ENCODE measurements at regions not wholly inside any gene's neighbourhood (a gene's known extent, or its start where the extent isn't known, plus 50 kb on each side); places are given as distances from the start of the nearest gene placed in this dataset.
"Not testable (repeated sequence)": the region's sequence is repeated elsewhere in the genome, so short reads cannot be mapped to it uniquely, and the experiment has no call there.

- FAIRE-seq = no peak
Measured at GRCh38 chr1:114260805-114261484, 107.3 kb upstream of the SYT6 start.

- no peak for FAIRE-seq
Measured at GRCh38 chr1:114259511-114260160, 106.0 kb upstream of the SYT6 start.

- FAIRE-seq = no peak
Measured at GRCh38 chr1:114258633-114259032, 105.0 kb upstream of the SYT6 start.

- no peak for FAIRE-seq
Measured at GRCh38 chr1:114258074-114258473, 104.4 kb upstream of the SYT6 start.

GRCh38 chr1:114257554-114257953, 103.9 kb upstream of the SYT6 start:
- FAIRE-seq = no peak

GRCh38 chr1:114253900-114254299, 100.2 kb upstream of the SYT6 start:
- no peak for FAIRE-seq

- FAIRE-seq = no peak
Measured at GRCh38 chr1:114251573-114251939, 97.9 kb upstream of the SYT6 start.

GRCh38 chr1:114250683-114251572, 97.3 kb upstream of the SYT6 start:
- no peak for FAIRE-seq

- FAIRE-seq = no peak
Measured at GRCh38 chr1:114249691-114250090, 96.0 kb upstream of the SYT6 start.

- FAIRE-seq = no peak
Measured at GRCh38 chr1:114248162-114248561, 94.5 kb upstream of the SYT6 start.

GRCh38 chr1:114242531-114243210, 89.0 kb upstream of the SYT6 start:
- FAIRE-seq = not testable (repeated sequence)

GRCh38 chr1:114238053-114238452, 84.4 kb upstream of the SYT6 start:
- no peak for FAIRE-seq

- no peak for FAIRE-seq
Measured at GRCh38 chr1:114236517-114236916, 82.8 kb upstream of the SYT6 start.

- no peak for FAIRE-seq
Measured at GRCh38 chr1:114235960-114236359, 82.3 kb upstream of the SYT6 start.

- no peak for FAIRE-seq
Measured at GRCh38 chr1:114235281-114235680, 81.6 kb upstream of the SYT6 start.

GRCh38 chr1:114234408-114235124, 80.9 kb upstream of the SYT6 start:
- FAIRE-seq = no peak

- FAIRE-seq = no peak
Measured at GRCh38 chr1:114232691-114233090, 79.0 kb upstream of the SYT6 start.

- no peak for FAIRE-seq
Measured at GRCh38 chr1:114231301-114231700, 77.6 kb upstream of the SYT6 start.

- no peak for FAIRE-seq
Measured at GRCh38 chr1:114229368-114229767, 75.7 kb upstream of the SYT6 start.

GRCh38 chr1:114227059-114227458, 73.4 kb upstream of the SYT6 start:
- no peak for FAIRE-seq

- no peak for FAIRE-seq
Measured at GRCh38 chr1:114224196-114224907, 70.7 kb upstream of the SYT6 start.

GRCh38 chr1:114222920-114223319, 69.3 kb upstream of the SYT6 start:
- no peak for FAIRE-seq
